ENCODE measurements at regions not wholly inside any gene's neighbourhood (a gene's known extent, or its start where the extent isn't known, plus 50 kb on each side); places are given as distances from the start of the nearest gene placed in this dataset.

GRCh38 chr5:44697025-44697424 is 111.7 kb upstream of the MRPS30 start:
- no peaks in the 10 kb centered on the region for H3K27me3 ChIP-seq (ENCODE audit: control insufficient read depth, low read length)
- no peak for TF ChIP-seq EZH2phosphoT487 (IDR thresholded peaks at IDR 0.05; ENCODE audit: borderline replicate concordance, low read length)

GRCh38 chr5:44695259-44695658 is 113.5 kb upstream of the MRPS30 start:
- TF ChIP-seq EZH2phosphoT487 (IDR thresholded peaks at IDR 0.05; ENCODE audit: borderline replicate concordance, low read length) (no peak), CTCF (IDR thresholded peaks at IDR 0.05; ENCODE audit: low read depth, low read length, poor library complexity, severe bottlenecking) (no peak)
- Histone ChIP-seq H3K79me2 (ENCODE audit: control insufficient read depth, low read length) (no peaks in the 10 kb centered on the region), H3K9me3 (ENCODE audit: control insufficient read depth, insufficient read depth, low read length) (no peaks in the 10 kb centered on the region), H3K27me3 (ENCODE audit: control insufficient read depth, low read length) (no peaks in the 10 kb centered on the region), H3K27ac (ENCODE audit: low read depth, low read length) (no peak overlapping the region), H3K9me2 (replicated peaks; ENCODE audit: control insufficient read depth, low read length) (no peaks in the 10 kb centered on the region), H3K4me2 (ENCODE audit: low read length) (no peak overlapping the region), H3K4me1 (ENCODE audit: control insufficient read depth, low read length) (no peaks in the 10 kb centered on the region), H3K4me3 (ENCODE audit: low read length) (no peak overlapping the region), H3F3A (ENCODE audit: control insufficient read depth, insufficient read depth) (no peaks in the 10 kb centered on the region), H3K36me3 (ENCODE audit: control insufficient read depth, low read length) (no peaks in the 10 kb centered on the region), H4K20me1 (ENCODE audit: control insufficient read depth, insufficient read depth, low read depth, low read length) (no peaks in the 10 kb centered on the region)

More at GRCh38 chr5:44697025-44697424, 111.7 kb upstream of the MRPS30 start:
- no peaks in the 10 kb centered on the region for H3K79me2 ChIP-seq (ENCODE audit: control insufficient read depth, low read length)
- no peak overlapping the region for H3K27ac ChIP-seq (ENCODE audit: low read depth, low read length)
- no peaks in the 10 kb centered on the region for H3K36me3 ChIP-seq (ENCODE audit: control insufficient read depth, low read length)
- no peaks in the 10 kb centered on the region for H3F3A ChIP-seq (ENCODE audit: control insufficient read depth, insufficient read depth)
- no peaks in the 10 kb centered on the region for H3K9me2 ChIP-seq (replicated peaks; ENCODE audit: control insufficient read depth, low read length)
- H3K9me3 ChIP-seq (ENCODE audit: control insufficient read depth, insufficient read depth, low read length): no peaks in the 10 kb centered on the region
- no peaks in the 10 kb centered on the region for H3K4me1 ChIP-seq (ENCODE audit: control insufficient read depth, low read length)
- no peaks in the 10 kb centered on the region for H4K20me1 ChIP-seq (ENCODE audit: control insufficient read depth, insufficient read depth, low read depth, low read length)
- H3K4me3 ChIP-seq (ENCODE audit: low read length): no peak overlapping the region
- H3K4me2 ChIP-seq (ENCODE audit: low read length): no peak overlapping the region

DNA sequence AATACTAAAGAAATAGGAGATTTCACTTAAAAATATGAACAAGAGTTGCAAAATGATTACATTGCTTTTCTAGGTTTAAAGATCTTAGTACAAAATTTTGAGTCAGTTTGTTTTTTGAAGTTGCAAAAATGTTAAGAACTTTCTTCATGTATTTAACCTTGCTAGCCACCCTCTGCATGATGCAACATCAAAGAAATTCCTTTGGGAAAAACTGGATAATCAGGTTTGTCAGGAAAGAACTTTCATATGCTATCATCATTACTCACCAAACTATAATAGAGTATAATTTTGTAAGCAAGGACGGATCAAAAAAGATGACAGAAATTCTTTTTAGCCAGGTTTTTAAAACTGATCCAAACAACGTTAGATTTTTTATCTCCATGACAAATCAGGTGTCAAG is 116.9 kb upstream of the MRPS30 start:
- Histone ChIP-seq H3K36me3 (ENCODE audit: control insufficient read depth, low read length) (no peaks in the 10 kb centered on the region), H4K20me1 (ENCODE audit: control insufficient read depth, insufficient read depth, low read depth, low read length) (no peaks in the 10 kb centered on the region), H3K4me3 (ENCODE audit: low read length) (no peak overlapping the region), H3K27me3 (ENCODE audit: control insufficient read depth, low read length) (no peaks in the 10 kb centered on the region), H3K4me2 (ENCODE audit: low read length) (no peak overlapping the region), H3K27ac (ENCODE audit: low read depth, low read length) (no peak overlapping the region), H3K79me2 (ENCODE audit: control insufficient read depth, low read length) (no peaks in the 10 kb centered on the region), H3K9me3 (ENCODE audit: control insufficient read depth, insufficient read depth, low read length) (no peaks in the 10 kb centered on the region), H3K4me1 (ENCODE audit: control insufficient read depth, low read length) (no peaks in the 10 kb centered on the region), H3K9me2 (replicated peaks; ENCODE audit: control insufficient read depth, low read length) (no peaks in the 10 kb centered on the region), H3F3A (ENCODE audit: control insufficient read depth, insufficient read depth) (no peaks in the 10 kb centered on the region)
- TF ChIP-seq CTCF (IDR thresholded peaks at IDR 0.05; ENCODE audit: low read depth, low read length, poor library complexity, severe bottlenecking) (no peak), EZH2phosphoT487 (IDR thresholded peaks at IDR 0.05; ENCODE audit: borderline replicate concordance, low read length) (no peak)

- Histone ChIP-seq H3K27ac (ENCODE audit: low read depth, low read length) (no peak overlapping the region), H3K4me1 (ENCODE audit: control insufficient read depth, low read length) (no peaks in the 10 kb centered on the region), H3K9me2 (replicated peaks; ENCODE audit: control insufficient read depth, low read length) (no peaks in the 10 kb centered on the region), H3K36me3 (ENCODE audit: control insufficient read depth, low read length) (no peaks in the 10 kb centered on the region), H3K4me2 (ENCODE audit: low read length) (no peak overlapping the region), H4K20me1 (ENCODE audit: control insufficient read depth, insufficient read depth, low read depth, low read length) (no peaks in the 10 kb centered on the region), H3K9me3 (ENCODE audit: control insufficient read depth, insufficient read depth, low read length) (no peaks in the 10 kb centered on the region), H3K79me2 (ENCODE audit: control insufficient read depth, low read length) (no peaks in the 10 kb centered on the region), H3K27me3 (ENCODE audit: control insufficient read depth, low read length) (no peaks in the 10 kb centered on the region), H3F3A (ENCODE audit: control insufficient read depth, insufficient read depth) (no peaks in the 10 kb centered on the region), H3K4me3 (ENCODE audit: low read length) (no peak overlapping the region)
- no peak for TF ChIP-seq EZH2phosphoT487 (IDR thresholded peaks at IDR 0.05; ENCODE audit: borderline replicate concordance, low read length)
Measured at GRCh38 chr5:44681906-44682305, 126.8 kb upstream of the MRPS30 start.

All from DOHH2 (cell line).